Tibial nerve (tissue), 4 donors: ENCODE measurements at regions not wholly inside any gene's neighbourhood (a gene's known extent, or its start where the extent isn't known, plus 50 kb on each side); places are given as distances from the start of the nearest gene placed in this dataset.
A peak's percentile ranks its signal among the peaks of the same experiment; 100 is the strongest.

ENCODE experiments used
- DNase-seq, 2 donors: peaks; one replicate each; pipeline ENCODE4 v3.0.0-alpha.2; 2019; ENCODE audit warnings: low spot score in 2 of 2
- H3K27ac ChIP-seq, 4 donors: fragments of 200-600 bp; sonication (generic) in 3 of 4; one replicate each; pipeline ENCODE4 v1.5.1; 2017 to 2019; ENCODE audit warnings: mild to moderate bottlenecking in 1 of 4
- H3K27me3 ChIP-seq, 2 donors: fragments of 200-600 bp; sonication (generic) in 1 of 2; one replicate each; pipeline versions ENCODE4 v1.5.1 to v1.6.0; 2017 to 2019
- H3K36me3 ChIP-seq, 3 donors: fragments of 200-600 bp; sonication (generic); one replicate each; pipeline ENCODE4 v1.5.1; 2018 to 2019
- H3K4me1 ChIP-seq, 4 donors: fragments of 200-600 bp; sonication (generic) in 3 of 4; one replicate each; pipeline ENCODE4 v1.5.1; 2017 to 2019
- H3K4me3 ChIP-seq, 4 donors: fragments of 200-600 bp; sonication (generic) in 3 of 4; one replicate each; pipeline ENCODE4 v1.5.1; 2017 to 2019; ENCODE audit warnings: mild to moderate bottlenecking in 1 of 4, moderate library complexity in 1 of 4
- H3K9me3 ChIP-seq, 4 donors: fragments of 200-600 bp; sonication (generic) in 3 of 4; one replicate each; pipeline ENCODE4 v1.5.1; 2017 to 2019
- CTCF ChIP-seq, 5 experiments: fragments of 200-600 bp in 3 of 5; fragments of 450-650 bp in 2 of 5; sonication (generic) in 3 of 5; IDR thresholded peaks; one replicate each; pipeline ENCODE4 v1.5.1; 2016 to 2019; ENCODE audit warnings: antibody characterized with exemption in 5 of 5, mild to moderate bottlenecking in 3 of 5, moderate library complexity in 2 of 5
- EP300 ChIP-seq, 2 donors: sonication (generic); formaldehyde crosslinking; IDR thresholded peaks; one replicate each; pipeline ENCODE4 v1.6.1; 2017; ENCODE audit warnings: antibody characterized with exemption in 2 of 2, mild to moderate bottlenecking in 1 of 2
- POLR2A ChIP-seq, 2 donors: fragments of 450-650 bp; IDR thresholded peaks; one replicate each; pipeline ENCODE4 v1.6.1; 2017; ENCODE audit warnings: antibody characterized with exemption in 2 of 2, mild to moderate bottlenecking in 2 of 2, moderate library complexity in 2 of 2
- WGBS, 2 donors: methylation state at CpG; one replicate each; pipeline ENCODE4 v1.1.5; 2018; 5-methylcytosine and 5-hydroxymethylcytosine counted together

- Histone ChIP-seq H3K4me1 (peaks cover 0 to 32% (median 3%) of the 10 kb centered on the region in 4 donors), H3K27ac (peak overlapping the region; percentile 41 to 83 (median 74)), H3K27me3 (no peaks in the 10 kb centered on the region), H3K36me3 (no peaks in the 10 kb centered on the region), H3K9me3 (no peaks in the 10 kb centered on the region), H3K4me3 (peak overlapping the region; percentile 36 to 57 (median 47))
- WGBS, 2 donors, result 9 to 13% methylated on average over 13 to 39 of the region's 42 CpGs
- TF ChIP-seq CTCF (IDR thresholded peaks at IDR 0.05), result peak; percentile 39 to 75 (median 63)
- no peak for TF ChIP-seq POLR2A (IDR thresholded peaks at IDR 0.05)
- peak in 1 of 2 donors; percentile 31 for TF ChIP-seq EP300 (IDR thresholded peaks at IDR 0.05)
- peak; percentile 26 to 29 for DNase-seq
Observed at GRCh38 chrX:40266490-40267333, 169.0 kb upstream of the BCOR start.

GRCh38 chrX:40265936-40266335 lies 168.2 kb upstream of the BCOR start:
- no peak for DNase-seq
- 35 to 54% methylated on average over 4 to 7 of the region's 7 CpGs for WGBS, 2 donors

GRCh38 chrX:40263014-40263560 lies 165.3 kb upstream of the BCOR start:
- Histone ChIP-seq H3K4me3 (no peak overlapping the region), H3K9me3 (no peaks in the 10 kb centered on the region), H3K27ac (peak overlapping the region in 3 of 4 donors; percentile 26 to 50 (median 41)), H3K4me1 (peaks cover 0 to 32% (median 3%) of the 10 kb centered on the region in 4 donors), H3K36me3 (no peaks in the 10 kb centered on the region), H3K27me3 (no peaks in the 10 kb centered on the region)
- TF ChIP-seq EP300 (IDR thresholded peaks at IDR 0.05) (no peak), CTCF (IDR thresholded peaks at IDR 0.05) (no peak), POLR2A (IDR thresholded peaks at IDR 0.05) (no peak)
- WGBS, 2 donors, result 51 to 80% methylated on average over 3 to 8 of the region's 8 CpGs
- no peak for DNase-seq

More at GRCh38 chrX:40265936-40266335, 168.2 kb upstream of the BCOR start:
- peaks cover 0 to 32% (median 3%) of the 10 kb centered on the region in 4 donors for H3K4me1 ChIP-seq
- H3K36me3 ChIP-seq, result no peaks in the 10 kb centered on the region
- H3K9me3 ChIP-seq, result no peaks in the 10 kb centered on the region
- TF ChIP-seq CTCF (IDR thresholded peaks at IDR 0.05), result no peak
- no peak for TF ChIP-seq POLR2A (IDR thresholded peaks at IDR 0.05)
- no peak for TF ChIP-seq EP300 (IDR thresholded peaks at IDR 0.05)
- no peak overlapping the region for H3K27ac ChIP-seq
- H3K4me3 ChIP-seq, result no peak overlapping the region
- H3K27me3 ChIP-seq, result no peaks in the 10 kb centered on the region

- TF ChIP-seq EP300 (IDR thresholded peaks at IDR 0.05), result no peak
- TF ChIP-seq CTCF (IDR thresholded peaks at IDR 0.05), result no peak
- no peak for TF ChIP-seq POLR2A (IDR thresholded peaks at IDR 0.05)
- Histone ChIP-seq H3K36me3 (no peaks in the 10 kb centered on the region), H3K9me3 (no peaks in the 10 kb centered on the region), H3K27ac (peak overlapping the region in 3 of 4 donors; percentile 26 to 50 (median 41)), H3K4me1 (peaks cover 0 to 25% (median 3%) of the 10 kb centered on the region in 4 donors), H3K4me3 (no peak overlapping the region), H3K27me3 (no peaks in the 10 kb centered on the region)
- DNase-seq, result no peak
- WGBS, 2 donors, result 39 to 68% methylated on average over 10 to 13 of the region's 13 CpGs
Observed at GRCh38 chrX:40262157-40263013, 164.6 kb upstream of the BCOR start.
